Posterior cingulate gyrus (tissue), 11 donors: ENCODE measurements at regions not wholly inside any gene's neighbourhood (a gene's known extent, or its start where the extent isn't known, plus 50 kb on each side); places are given as distances from the start of the nearest gene placed in this dataset.

ENCODE experiments used
- DNase-seq, 10 donors: peaks; one replicate each; pipeline versions ENCODE4 v3.0.0 to v3.0.0-alpha.2; 2020 to 2021; ENCODE audit warnings: mixed read lengths in 3 of 10
- intact Hi-C: fragments of 100-400 bp; cut with DNase I; formaldehyde crosslinking; loops from one replicate; pipeline ENCODE4 v1.15.1; 2023

- DNase-seq: no peak
- intact Hi-C loops: no loop called here
These were observed 142.3 kb downstream of the RGS9 start for GRCh38 chr17:65279456-65279855.

GRCh38 chr17:65278820-65279184 lies 141.6 kb downstream of the RGS9 start:
- no peak for DNase-seq
- intact Hi-C loops: no loop called here

- DNase-seq: peak in 5 of 10 donors; percentile 11 to 89 (median 24)
- intact Hi-C loops: no loop called here
These were observed 141.1 kb downstream of the RGS9 start for GRCh38 chr17:65278050-65278819.

GRCh38 chr17:65277576-65277975 lies 140.4 kb downstream of the RGS9 start:
- DNase-seq: no peak
- intact Hi-C loops: no loop called here
